GM18508 (cell line): ENCODE measurements at regions not wholly inside any gene's neighbourhood (a gene's known extent, or its start where the extent isn't known, plus 50 kb on each side); places are given as distances from the start of the nearest gene placed in this dataset.

ENCODE experiments used
- ATAC-seq: cut with Tn5 transposase; IDR thresholded peaks from one replicate; pipeline ENCODE4 v1.9.1; 2021; ENCODE audit warnings: moderate number of reproducible peaks; ENCODE audit not compliant: insufficient read depth, unreplicated experiment

GRCh38 chr9:107193251-107193650 lies 89.8 kb upstream of the RAD23B start:
- no peak for ATAC-seq

- no peak for ATAC-seq
Observed at GRCh38 chr9:107198718-107199117, 84.4 kb upstream of the RAD23B start.

GRCh38 chr9:107208121-107208520 lies 75.0 kb upstream of the RAD23B start:
- ATAC-seq: no peak

GRCh38 chr9:107210775-107211174 lies 72.3 kb upstream of the RAD23B start:
- ATAC-seq: no peak

- no peak for ATAC-seq
Observed at GRCh38 chr9:107211284-107211923, 71.7 kb upstream of the RAD23B start.

- ATAC-seq: no peak
Observed at GRCh38 chr9:107212613-107213012, 70.5 kb upstream of the RAD23B start.

- ATAC-seq: peak; percentile 9
Observed at GRCh38 chr9:107213080-107213479, 70.0 kb upstream of the RAD23B start.

GRCh38 chr9:107213561-107214028 lies 69.5 kb upstream of the RAD23B start:
- peak; percentile 96 for ATAC-seq

- ATAC-seq: no peak
Observed at GRCh38 chr9:107214381-107214780, 68.7 kb upstream of the RAD23B start.

GRCh38 chr9:107214915-107215314 lies 68.2 kb upstream of the RAD23B start:
- no peak for ATAC-seq

GRCh38 chr9:107215381-107215780 lies 67.7 kb upstream of the RAD23B start:
- no peak for ATAC-seq

GRCh38 chr9:107216329-107216728 lies 66.8 kb upstream of the RAD23B start:
- ATAC-seq: no peak

- ATAC-seq: peak; percentile 69
Observed at GRCh38 chr9:107218829-107219485, 64.1 kb upstream of the RAD23B start.

GRCh38 chr9:107219486-107220077 lies 63.5 kb upstream of the RAD23B start:
- peak; percentile 39 for ATAC-seq

GRCh38 chr9:107221321-107221720 lies 61.8 kb upstream of the RAD23B start:
- ATAC-seq: no peak

- no peak for ATAC-seq
Observed at GRCh38 chr9:107222020-107222522, 61.0 kb upstream of the RAD23B start.

- ATAC-seq: no peak
Observed at GRCh38 chr9:107223381-107223780, 59.7 kb upstream of the RAD23B start.

- no peak for ATAC-seq
Observed at GRCh38 chr9:107224252-107224651, 58.8 kb upstream of the RAD23B start.

GRCh38 chr9:107226421-107226820 lies 56.7 kb upstream of the RAD23B start:
- ATAC-seq: no peak

GRCh38 chr9:107227774-107228173 lies 55.3 kb upstream of the RAD23B start:
- ATAC-seq: no peak

GRCh38 chr9:107228496-107229039 lies 54.5 kb upstream of the RAD23B start:
- no peak for ATAC-seq
